ENCODE measurements at regions not wholly inside any gene's neighbourhood (a gene's known extent, or its start where the extent isn't known, plus 50 kb on each side); places are given as distances from the start of the nearest gene placed in this dataset.
"Not testable (repeated sequence)": the region's sequence is repeated elsewhere in the genome, so short reads cannot be mapped to it uniquely, and the experiment has no call there.

GRCh38 chr3:194908972-194909371, 223.3 kb downstream of the FAM43A start:
- Histone ChIP-seq H3K27ac (ENCODE audit: low read depth) (no peak overlapping the region), H3K4me3 (ENCODE audit: low read depth, low read length) (no peak overlapping the region), H3K4me1 (ENCODE audit: insufficient read depth) (no peaks in the 10 kb centered on the region), H3K36me3 (ENCODE audit: insufficient read depth) (no peaks in the 10 kb centered on the region)
- WGBS, result 50% methylated on average over 5 of the region's 5 CpGs
- DNase-seq (ENCODE audit: extremely low spot score), result no peak

- no peaks in the 10 kb centered on the region for H3K36me3 ChIP-seq (ENCODE audit: insufficient read depth)
- no peaks in the 10 kb centered on the region for H3K4me1 ChIP-seq (ENCODE audit: insufficient read depth)
- no peak for DNase-seq (ENCODE audit: extremely low spot score)
- H3K27ac ChIP-seq (ENCODE audit: low read depth), result no peak overlapping the region
- H3K4me3 ChIP-seq (ENCODE audit: low read depth, low read length), result no peak overlapping the region
- WGBS, result 76% methylated on average over 7 of the region's 7 CpGs
Measured at GRCh38 chr3:194910414-194910984, 224.8 kb downstream of the FAM43A start.

- Histone ChIP-seq H3K4me3 (ENCODE audit: low read depth, low read length) (no peak overlapping the region), H3K4me1 (ENCODE audit: insufficient read depth) (no peaks in the 10 kb centered on the region), H3K36me3 (ENCODE audit: insufficient read depth) (no peaks in the 10 kb centered on the region), H3K27ac (ENCODE audit: low read depth) (no peak overlapping the region)
- WGBS, result 88% methylated on average over 5 of the region's 5 CpGs
- no peak for DNase-seq (ENCODE audit: extremely low spot score)
Measured at GRCh38 chr3:194913316-194913715, 227.6 kb downstream of the FAM43A start.

- H3K36me3 ChIP-seq (ENCODE audit: insufficient read depth); DNase-seq (ENCODE audit: extremely low spot score); H3K4me3 ChIP-seq (ENCODE audit: low read depth, low read length); H3K4me1 ChIP-seq (ENCODE audit: insufficient read depth); H3K27ac ChIP-seq (ENCODE audit: low read depth): not testable (repeated sequence)
- WGBS, result 76% methylated on average over 5 of the region's 5 CpGs
Measured at GRCh38 chr3:194924889-194925288, 239.2 kb downstream of the FAM43A start.

GRCh38 chr3:194925614-194926013, 239.9 kb downstream of the FAM43A start:
- DNase-seq (ENCODE audit: extremely low spot score), result no peak
- WGBS, result 90% methylated on average over 12 of the region's 12 CpGs

GRCh38 chr3:194928227-194928626, 242.5 kb downstream of the FAM43A start:
- Histone ChIP-seq H3K27ac (ENCODE audit: low read depth) (no peak overlapping the region), H3K4me1 (ENCODE audit: insufficient read depth) (no peaks in the 10 kb centered on the region), H3K36me3 (ENCODE audit: insufficient read depth) (no peaks in the 10 kb centered on the region), H3K4me3 (ENCODE audit: low read depth, low read length) (no peak overlapping the region)
- DNase-seq (ENCODE audit: extremely low spot score), result no peak
- WGBS, result 2% methylated on average over 1 of the region's 1 CpG

More at GRCh38 chr3:194925614-194926013, 239.9 kb downstream of the FAM43A start:
- Histone ChIP-seq H3K36me3 (ENCODE audit: insufficient read depth) (no peaks in the 10 kb centered on the region), H3K27ac (ENCODE audit: low read depth) (no peak overlapping the region), H3K4me1 (ENCODE audit: insufficient read depth) (no peaks in the 10 kb centered on the region), H3K4me3 (ENCODE audit: low read depth, low read length) (no peak overlapping the region)

- no peak for DNase-seq (ENCODE audit: extremely low spot score)
- no peaks in the 10 kb centered on the region for H3K36me3 ChIP-seq (ENCODE audit: insufficient read depth)
- H3K27ac ChIP-seq (ENCODE audit: low read depth), result no peak overlapping the region
- H3K4me1 ChIP-seq (ENCODE audit: insufficient read depth), result no peaks in the 10 kb centered on the region
- WGBS, result 72% methylated on average over 30 of the region's 30 CpGs
- H3K4me3 ChIP-seq (ENCODE audit: low read depth, low read length), result no peak overlapping the region
Measured at GRCh38 chr3:194928831-194929577, 243.3 kb downstream of the FAM43A start.

- Histone ChIP-seq H3K4me3 (ENCODE audit: low read depth, low read length) (no peak overlapping the region), H3K36me3 (ENCODE audit: insufficient read depth) (no peaks in the 10 kb centered on the region), H3K27ac (ENCODE audit: low read depth) (no peak overlapping the region), H3K4me1 (ENCODE audit: insufficient read depth) (no peaks in the 10 kb centered on the region)
- WGBS, result 78% methylated on average over 1 of the region's 1 CpG
- DNase-seq (ENCODE audit: extremely low spot score), result no peak
Measured at GRCh38 chr3:194929578-194929960, 243.9 kb downstream of the FAM43A start.

- DNase-seq (ENCODE audit: extremely low spot score), result no peak
- Histone ChIP-seq H3K27ac (ENCODE audit: low read depth) (no peak overlapping the region), H3K4me1 (ENCODE audit: insufficient read depth) (no peaks in the 10 kb centered on the region), H3K36me3 (ENCODE audit: insufficient read depth) (no peaks in the 10 kb centered on the region), H3K4me3 (ENCODE audit: low read depth, low read length) (no peak overlapping the region)
- 57% methylated on average over 9 of the region's 9 CpGs for WGBS
Measured at GRCh38 chr3:194930377-194931204, 244.9 kb downstream of the FAM43A start.

GRCh38 chr3:194931347-194931746, 245.7 kb downstream of the FAM43A start:
- 70% methylated on average over 4 of the region's 4 CpGs for WGBS
- Histone ChIP-seq H3K4me3 (ENCODE audit: low read depth, low read length) (no peak overlapping the region), H3K27ac (ENCODE audit: low read depth) (no peak overlapping the region), H3K36me3 (ENCODE audit: insufficient read depth) (no peaks in the 10 kb centered on the region), H3K4me1 (ENCODE audit: insufficient read depth) (no peaks in the 10 kb centered on the region)
- DNase-seq (ENCODE audit: extremely low spot score), result no peak

GRCh38 chr3:194931865-194932264, 246.2 kb downstream of the FAM43A start:
- 85% methylated on average over 2 of the region's 2 CpGs for WGBS
- DNase-seq (ENCODE audit: extremely low spot score), result no peak
- H3K27ac ChIP-seq (ENCODE audit: low read depth), result no peak overlapping the region

GRCh38 chr3:194933465-194933864, 247.8 kb downstream of the FAM43A start:
- WGBS, result 87% methylated on average over 5 of the region's 5 CpGs
- no peaks in the 10 kb centered on the region for H3K4me1 ChIP-seq (ENCODE audit: insufficient read depth)
- H3K36me3 ChIP-seq (ENCODE audit: insufficient read depth), result no peaks in the 10 kb centered on the region
- no peak overlapping the region for H3K4me3 ChIP-seq (ENCODE audit: low read depth, low read length)
- DNase-seq (ENCODE audit: extremely low spot score), result no peak
- no peak overlapping the region for H3K27ac ChIP-seq (ENCODE audit: low read depth)

More at GRCh38 chr3:194931865-194932264, 246.2 kb downstream of the FAM43A start:
- Histone ChIP-seq H3K4me3 (ENCODE audit: low read depth, low read length) (no peak overlapping the region), H3K4me1 (ENCODE audit: insufficient read depth) (no peaks in the 10 kb centered on the region), H3K36me3 (ENCODE audit: insufficient read depth) (no peaks in the 10 kb centered on the region)

- DNase-seq (ENCODE audit: extremely low spot score), result no peak
- WGBS, result 85% methylated on average over 4 of the region's 4 CpGs
- Histone ChIP-seq H3K27ac (ENCODE audit: low read depth) (no peak overlapping the region), H3K4me1 (ENCODE audit: insufficient read depth) (no peaks in the 10 kb centered on the region), H3K36me3 (ENCODE audit: insufficient read depth) (no peaks in the 10 kb centered on the region), H3K4me3 (ENCODE audit: low read depth, low read length) (no peak overlapping the region)
Measured at GRCh38 chr3:194935061-194935460, 249.4 kb downstream of the FAM43A start.

Data from urinary bladder (tissue), 3 donors.